ENCODE measurements at regions not wholly inside any gene's neighbourhood (a gene's known extent, or its start where the extent isn't known, plus 50 kb on each side); places are given as distances from the start of the nearest gene placed in this dataset.

GRCh38 chr1:30257322-30257721 is 466.1 kb downstream of the MATN1 start:
- no peak overlapping the region for H3K4me3 Mint-ChIP-seq
- no peaks in the 10 kb centered on the region for H3K9me3 Mint-ChIP-seq
- CTCF ChIA-PET: no interaction called here
- no peak for DNase-seq
- H3K27ac Mint-ChIP-seq: no peak overlapping the region
- no peaks in the 10 kb centered on the region for H3K36me3 Mint-ChIP-seq (ENCODE audit: low read depth)
- POLR2A ChIA-PET: no interaction called here
- H3K4me1 Mint-ChIP-seq: no peaks in the 10 kb centered on the region
- H3K27me3 Mint-ChIP-seq: peaks cover 6% of the 10 kb centered on the region

GRCh38 chr1:30256911-30257310 is 466.5 kb downstream of the MATN1 start:
- no peaks in the 10 kb centered on the region for H3K4me1 Mint-ChIP-seq
- ChIA-PET CTCF (no interaction called here), POLR2A (no interaction called here)
- H3K27ac Mint-ChIP-seq: no peak overlapping the region
- H3K4me3 Mint-ChIP-seq: no peak overlapping the region
- H3K27me3 Mint-ChIP-seq: peaks cover 6% of the 10 kb centered on the region
- H3K9me3 Mint-ChIP-seq: no peaks in the 10 kb centered on the region
- DNase-seq: no peak
- H3K36me3 Mint-ChIP-seq (ENCODE audit: low read depth): no peaks in the 10 kb centered on the region

- Mint-ChIP-seq H3K27ac (no peak overlapping the region), H3K36me3 (ENCODE audit: low read depth) (no peaks in the 10 kb centered on the region), H3K4me1 (no peaks in the 10 kb centered on the region), H3K9me3 (no peaks in the 10 kb centered on the region), H3K27me3 (peaks cover 10% of the 10 kb centered on the region), H3K4me3 (no peak overlapping the region)
- DNase-seq: no peak
- ChIA-PET CTCF (no interaction called here), POLR2A (no interaction called here)
These were observed 468.2 kb downstream of the MATN1 start for GRCh38 chr1:30255111-30255724.

- H3K4me3 Mint-ChIP-seq: no peak overlapping the region
- ChIA-PET CTCF (interaction anchor here (0.6 kb wide), 1 partner anchor 1541 kb away, joined by 4 read pairs; no protein-coding TSS in a partner anchor), POLR2A (no interaction called here)
- no peak for DNase-seq
- no peaks in the 10 kb centered on the region for H3K36me3 Mint-ChIP-seq (ENCODE audit: low read depth)
- peaks cover 10% of the 10 kb centered on the region for H3K27me3 Mint-ChIP-seq
- H3K4me1 Mint-ChIP-seq: no peaks in the 10 kb centered on the region
- H3K9me3 Mint-ChIP-seq: no peaks in the 10 kb centered on the region
- no peak overlapping the region for H3K27ac Mint-ChIP-seq
These were observed 469.5 kb downstream of the MATN1 start for GRCh38 chr1:30253807-30254440.

GRCh38 chr1:30253361-30253760 is 470.0 kb downstream of the MATN1 start:
- Mint-ChIP-seq H3K9me3 (no peaks in the 10 kb centered on the region), H3K4me3 (no peak overlapping the region), H3K27me3 (peaks cover 5% of the 10 kb centered on the region), H3K36me3 (ENCODE audit: low read depth) (no peaks in the 10 kb centered on the region), H3K4me1 (no peaks in the 10 kb centered on the region), H3K27ac (no peak overlapping the region)
- CTCF ChIA-PET: no interaction called here
- DNase-seq: no peak
- POLR2A ChIA-PET: no interaction called here

GRCh38 chr1:30250984-30251850 is 472.2 kb downstream of the MATN1 start:
- ChIA-PET POLR2A (no interaction called here), CTCF (interaction anchor here (0.6 kb wide), 1 partner anchor 43 kb away, joined by 3 read pairs; no protein-coding TSS in a partner anchor)
- no peaks in the 10 kb centered on the region for H3K4me1 Mint-ChIP-seq
- no peaks in the 10 kb centered on the region for H3K36me3 Mint-ChIP-seq (ENCODE audit: low read depth)
- H3K27ac Mint-ChIP-seq: no peak overlapping the region
- H3K4me3 Mint-ChIP-seq: no peak overlapping the region
- no peak for DNase-seq
- H3K27me3 Mint-ChIP-seq: peaks cover 5% of the 10 kb centered on the region
- no peaks in the 10 kb centered on the region for H3K9me3 Mint-ChIP-seq

GRCh38 chr1:30250338-30250983 is 472.9 kb downstream of the MATN1 start:
- Mint-ChIP-seq H3K36me3 (ENCODE audit: low read depth) (no peaks in the 10 kb centered on the region), H3K27me3 (peaks cover 5% of the 10 kb centered on the region), H3K4me3 (no peak overlapping the region), H3K4me1 (no peaks in the 10 kb centered on the region), H3K9me3 (no peaks in the 10 kb centered on the region), H3K27ac (no peak overlapping the region)
- ChIA-PET CTCF (no interaction called here), POLR2A (no interaction called here)
- DNase-seq: no peak

GRCh38 chr1:30249446-30250337 is 473.7 kb downstream of the MATN1 start:
- Mint-ChIP-seq H3K4me1 (no peaks in the 10 kb centered on the region), H3K36me3 (ENCODE audit: low read depth) (no peaks in the 10 kb centered on the region), H3K27ac (no peak overlapping the region), H3K27me3 (peaks cover 5% of the 10 kb centered on the region), H3K4me3 (no peak overlapping the region), H3K9me3 (no peaks in the 10 kb centered on the region)
- ChIA-PET POLR2A (no interaction called here), CTCF (interaction anchor here (0.6 to 0.7 kb wide), 2 partner anchors 9 to 834 kb away, joined by 4 read pairs; no protein-coding TSS in a partner anchor)
- no peak for DNase-seq

GRCh38 chr1:30248774-30249173 is 474.6 kb downstream of the MATN1 start:
- H3K9me3 Mint-ChIP-seq: no peaks in the 10 kb centered on the region
- POLR2A ChIA-PET: no interaction called here
- H3K4me3 Mint-ChIP-seq: no peak overlapping the region
- no peak for DNase-seq
- no peak overlapping the region for H3K27ac Mint-ChIP-seq
- no peaks in the 10 kb centered on the region for H3K36me3 Mint-ChIP-seq (ENCODE audit: low read depth)
- H3K4me1 Mint-ChIP-seq: no peaks in the 10 kb centered on the region
- CTCF ChIA-PET: no interaction called here
- peaks cover 3% of the 10 kb centered on the region for H3K27me3 Mint-ChIP-seq

GRCh38 chr1:30248373-30248772 is 475.0 kb downstream of the MATN1 start:
- peaks cover 3% of the 10 kb centered on the region for H3K27me3 Mint-ChIP-seq
- CTCF ChIA-PET: no interaction called here

GRCh38 chr1:30244801-30245200 is 478.6 kb downstream of the MATN1 start:
- no peaks in the 10 kb centered on the region for H3K4me1 Mint-ChIP-seq
- H3K27me3 Mint-ChIP-seq: no peaks in the 10 kb centered on the region
- no peak for DNase-seq
- CTCF ChIA-PET: interaction anchor here (1.5 kb wide), 1 partner anchor 12 kb away, joined by 4 read pairs; no protein-coding TSS in a partner anchor
- H3K27ac Mint-ChIP-seq: no peak overlapping the region
- no peaks in the 10 kb centered on the region for H3K9me3 Mint-ChIP-seq
- POLR2A ChIA-PET: no interaction called here
- H3K4me3 Mint-ChIP-seq: no peak overlapping the region
- no peaks in the 10 kb centered on the region for H3K36me3 Mint-ChIP-seq (ENCODE audit: low read depth)

More at GRCh38 chr1:30248373-30248772, 475.0 kb downstream of the MATN1 start:
- POLR2A ChIA-PET: no interaction called here
- Mint-ChIP-seq H3K27ac (no peak overlapping the region), H3K4me1 (no peaks in the 10 kb centered on the region), H3K36me3 (ENCODE audit: low read depth) (no peaks in the 10 kb centered on the region), H3K9me3 (no peaks in the 10 kb centered on the region), H3K4me3 (no peak overlapping the region)
- DNase-seq: no peak

GRCh38 chr1:30242722-30243457 is 480.5 kb downstream of the MATN1 start:
- Mint-ChIP-seq H3K4me1 (no peaks in the 10 kb centered on the region), H3K36me3 (ENCODE audit: low read depth) (no peaks in the 10 kb centered on the region), H3K27ac (no peak overlapping the region), H3K9me3 (no peaks in the 10 kb centered on the region), H3K27me3 (peaks cover 2% of the 10 kb centered on the region), H3K4me3 (no peak overlapping the region)
- no peak for DNase-seq
- ChIA-PET CTCF (no interaction called here), POLR2A (no interaction called here)
